ENCODE measurements at regions not wholly inside any gene's neighbourhood (a gene's known extent, or its start where the extent isn't known, plus 50 kb on each side); places are given as distances from the start of the nearest gene placed in this dataset.

DNA sequence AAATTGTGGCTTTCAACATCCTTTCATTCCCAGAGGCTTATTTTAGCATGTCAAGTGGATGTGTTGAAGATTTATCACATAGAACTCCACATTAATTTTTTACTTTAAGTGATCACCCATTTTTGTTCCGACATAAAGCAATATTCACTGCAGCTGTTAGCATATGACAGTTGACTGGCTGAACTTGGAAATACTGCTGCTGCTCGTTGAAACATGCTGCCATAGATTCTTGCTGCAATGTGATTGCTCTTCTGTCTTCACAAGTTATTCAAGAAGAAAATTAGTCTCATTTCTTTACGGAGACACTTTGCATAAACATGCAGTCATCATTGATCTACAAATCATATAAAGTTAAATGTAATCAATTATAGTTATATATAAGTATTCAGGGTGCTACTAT lies 248.4 kb downstream of the SAMD5 start:
- intact Hi-C loops (cut with micrococcal nuclease) = no loop called here

GRCh38 chr6:147757291-147757690 lies 248.8 kb downstream of the SAMD5 start:
- intact Hi-C loops (cut with micrococcal nuclease) = no loop called here

DNA sequence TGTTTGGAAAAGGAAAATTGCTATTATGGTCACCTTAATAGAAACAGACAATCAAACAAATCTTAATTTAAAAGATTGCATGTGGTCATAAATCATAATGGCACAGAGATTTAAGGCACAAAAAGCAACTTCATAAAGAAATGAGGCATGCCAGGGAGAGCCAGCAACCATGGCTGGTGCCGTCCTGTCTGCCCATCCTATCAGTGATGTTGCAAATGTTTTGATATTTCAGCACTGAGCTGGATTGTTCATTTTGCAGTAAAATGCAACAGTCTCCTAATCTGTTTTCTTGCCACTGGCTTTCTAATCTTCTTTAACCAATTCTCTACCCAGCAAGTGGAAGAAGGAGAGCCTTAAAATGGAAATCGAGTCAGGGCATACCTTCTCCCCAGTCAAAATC lies 249.8 kb downstream of the SAMD5 start:
- intact Hi-C loops (cut with micrococcal nuclease) = no loop called here

DNA sequence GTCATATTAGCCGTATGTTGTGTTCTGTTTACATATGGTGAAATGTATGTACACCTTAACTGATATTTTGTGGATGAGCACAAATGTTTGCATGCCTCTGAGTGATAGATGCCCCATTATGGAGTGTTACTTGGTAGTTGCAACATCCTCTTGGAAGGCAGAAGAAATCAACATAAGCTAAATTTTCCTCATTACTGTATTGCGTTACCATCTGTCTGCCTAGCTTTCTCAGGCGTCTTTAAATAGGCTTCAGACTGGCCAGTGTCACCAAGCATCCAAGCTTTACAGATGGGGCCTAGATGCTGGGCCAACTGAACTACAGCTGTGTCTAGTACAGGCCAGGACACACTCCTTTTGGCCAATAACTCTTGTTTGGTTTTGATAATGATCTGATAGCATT lies 250.6 kb downstream of the SAMD5 start:
- intact Hi-C loops (cut with micrococcal nuclease) = no loop called here

- intact Hi-C loops (cut with micrococcal nuclease) = no loop called here
Measured at GRCh38 chr6:147759536-147759935, 251.0 kb downstream of the SAMD5 start.

- intact Hi-C loops (cut with micrococcal nuclease) = no loop called here
Measured at GRCh38 chr6:147765541-147765940, 257.1 kb downstream of the SAMD5 start.

- intact Hi-C loops (cut with micrococcal nuclease) = no loop called here
Measured at GRCh38 chr6:147768969-147769368, 260.5 kb downstream of the SAMD5 start.

DNA sequence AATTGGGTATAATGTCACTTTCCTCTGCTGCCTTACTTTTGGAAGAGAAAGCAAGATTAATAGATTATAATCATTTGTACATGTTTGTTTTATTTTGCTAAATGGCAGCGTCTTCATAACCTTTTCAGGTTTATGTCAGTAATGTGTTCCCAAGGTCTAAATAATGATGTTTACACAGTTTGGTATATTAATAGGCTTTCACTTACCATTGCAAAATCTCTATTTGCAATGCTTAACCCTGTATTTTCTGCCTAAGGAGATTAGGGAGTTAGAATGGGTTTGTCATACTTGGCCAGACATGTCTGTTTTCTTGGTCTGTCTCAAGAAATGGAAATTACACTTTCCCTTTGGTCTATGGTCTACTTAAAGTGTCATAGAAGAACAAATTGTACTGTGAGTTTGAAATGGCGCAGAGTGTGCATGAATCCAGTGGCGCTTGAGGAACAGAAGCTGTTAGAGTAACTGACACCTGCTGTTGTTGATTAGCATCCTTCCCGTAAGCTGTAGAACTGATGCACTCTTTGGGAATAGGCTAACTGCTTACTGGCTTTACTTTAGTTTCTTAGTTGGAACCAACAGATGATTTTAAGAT lies 261.1 kb downstream of the SAMD5 start:
- intact Hi-C loops (cut with micrococcal nuclease) = no loop called here

- intact Hi-C loops (cut with micrococcal nuclease) = no loop called here
Measured at GRCh38 chr6:147770221-147770620, 261.7 kb downstream of the SAMD5 start.

DNA sequence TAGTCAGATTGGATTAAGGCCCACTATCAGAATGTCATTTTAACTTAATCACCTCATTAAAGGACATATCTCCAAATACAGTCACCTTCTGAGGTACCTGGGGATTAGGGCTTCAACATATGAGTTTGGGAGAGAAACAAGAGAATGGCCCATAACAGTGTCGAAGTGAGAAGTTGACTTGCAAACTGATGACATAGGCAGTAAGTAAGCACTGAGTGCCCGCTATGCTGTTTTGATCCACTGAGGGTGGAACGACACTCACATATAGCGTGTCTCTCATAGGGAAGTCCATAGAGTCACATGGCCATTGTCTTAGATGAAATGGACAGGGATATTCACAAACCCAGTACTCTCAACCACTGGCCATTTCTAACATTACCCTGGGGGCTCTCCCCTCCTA lies 264.2 kb downstream of the SAMD5 start:
- intact Hi-C loops (cut with micrococcal nuclease) = no loop called here

GRCh38 chr6:147774856-147775255 lies 266.4 kb downstream of the SAMD5 start:
- intact Hi-C loops (cut with micrococcal nuclease) = no loop called here

DNA sequence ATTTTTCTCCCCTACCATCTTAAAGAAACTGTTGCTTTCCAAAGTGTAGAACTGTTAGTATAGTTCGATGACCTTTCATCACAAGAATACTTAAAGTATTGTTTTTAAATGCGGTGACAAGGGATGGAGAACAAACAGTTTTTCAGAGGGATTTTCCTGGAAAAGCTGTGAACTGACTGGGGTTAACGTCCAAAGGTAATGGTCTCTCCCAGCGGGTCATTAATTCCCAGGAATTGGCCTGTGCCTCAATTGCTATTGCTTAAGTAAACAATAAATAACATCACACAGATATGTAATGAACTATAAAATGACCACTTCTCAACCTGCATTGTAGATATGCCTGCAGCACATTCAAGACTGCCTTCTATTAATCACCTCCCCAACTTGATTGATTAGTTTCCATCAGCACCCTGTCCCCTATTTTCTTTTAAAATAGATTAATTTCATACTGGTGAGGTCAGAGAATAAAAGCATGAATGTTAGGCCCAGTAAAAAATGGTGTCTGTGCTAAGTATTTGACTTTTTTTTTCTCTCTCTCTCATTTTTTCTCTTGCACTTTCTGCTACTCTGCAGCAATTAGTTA lies 268.2 kb downstream of the SAMD5 start:
- intact Hi-C loops (cut with micrococcal nuclease) = no loop called here

DNA sequence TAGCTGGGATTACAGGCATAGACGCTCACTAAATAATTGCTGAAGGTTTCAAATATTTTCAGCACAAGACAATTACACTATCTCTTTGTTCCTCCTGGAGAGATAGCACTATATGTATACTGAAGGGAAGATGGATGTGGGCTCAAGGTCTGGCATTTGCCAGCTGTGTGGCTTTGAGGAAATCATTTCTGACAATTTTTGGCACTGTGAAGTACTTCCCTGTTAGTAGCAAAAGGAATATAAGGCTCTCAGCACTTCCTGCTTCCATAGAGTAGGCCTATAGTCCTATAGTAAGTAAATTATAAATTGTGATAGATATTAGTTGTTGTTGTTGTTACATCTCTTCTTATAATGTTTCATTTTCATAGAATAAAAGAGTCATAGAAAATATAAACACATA lies 271.1 kb downstream of the SAMD5 start:
- intact Hi-C loops (cut with micrococcal nuclease) = no loop called here

DNA sequence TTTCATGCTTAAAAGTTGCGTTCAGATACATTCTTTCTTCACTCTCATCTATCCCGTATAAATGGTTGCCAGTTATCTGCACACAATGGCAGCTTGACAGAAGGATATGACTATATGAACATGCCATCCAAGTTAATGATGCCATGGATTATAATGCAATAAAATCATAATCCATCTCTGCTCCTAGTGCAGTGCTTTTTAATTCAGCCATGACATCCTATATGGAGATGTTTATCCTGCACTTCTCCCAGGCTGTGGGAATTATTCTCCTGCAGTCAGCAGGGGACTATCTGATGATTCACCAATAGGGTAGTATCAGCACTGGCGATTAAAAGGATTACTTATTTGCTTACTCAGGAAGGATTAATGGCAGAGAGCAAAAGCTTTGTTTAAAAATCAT lies 273.8 kb downstream of the SAMD5 start:
- intact Hi-C loops (cut with micrococcal nuclease) = no loop called here

GRCh38 chr6:147784371-147784770 lies 275.9 kb downstream of the SAMD5 start:
- intact Hi-C loops (cut with micrococcal nuclease) = no loop called here

DNA sequence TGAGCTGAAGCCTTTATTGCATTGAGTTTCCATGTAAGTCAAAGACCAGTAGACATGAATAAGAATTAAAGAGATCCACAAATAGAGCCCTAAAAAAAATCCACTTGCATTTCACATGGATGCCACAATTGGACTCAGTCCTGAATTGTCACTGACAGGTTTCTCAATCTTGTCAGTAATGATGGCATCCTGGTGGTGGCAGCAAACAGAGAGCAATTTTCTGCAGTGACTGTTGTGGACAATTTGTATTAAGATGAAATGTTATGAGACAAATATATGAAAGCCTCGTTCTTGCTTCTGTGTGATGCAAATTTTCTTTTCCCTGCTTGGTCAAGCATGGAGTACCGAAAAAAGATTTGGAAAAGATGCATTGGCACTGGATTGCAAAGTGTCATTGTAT lies 278.9 kb downstream of the SAMD5 start:
- intact Hi-C loops (cut with micrococcal nuclease) = no loop called here

GRCh38 chr6:147789430-147789947 lies 281.0 kb downstream of the SAMD5 start:
- intact Hi-C loops (cut with micrococcal nuclease) = no loop called here

DNA sequence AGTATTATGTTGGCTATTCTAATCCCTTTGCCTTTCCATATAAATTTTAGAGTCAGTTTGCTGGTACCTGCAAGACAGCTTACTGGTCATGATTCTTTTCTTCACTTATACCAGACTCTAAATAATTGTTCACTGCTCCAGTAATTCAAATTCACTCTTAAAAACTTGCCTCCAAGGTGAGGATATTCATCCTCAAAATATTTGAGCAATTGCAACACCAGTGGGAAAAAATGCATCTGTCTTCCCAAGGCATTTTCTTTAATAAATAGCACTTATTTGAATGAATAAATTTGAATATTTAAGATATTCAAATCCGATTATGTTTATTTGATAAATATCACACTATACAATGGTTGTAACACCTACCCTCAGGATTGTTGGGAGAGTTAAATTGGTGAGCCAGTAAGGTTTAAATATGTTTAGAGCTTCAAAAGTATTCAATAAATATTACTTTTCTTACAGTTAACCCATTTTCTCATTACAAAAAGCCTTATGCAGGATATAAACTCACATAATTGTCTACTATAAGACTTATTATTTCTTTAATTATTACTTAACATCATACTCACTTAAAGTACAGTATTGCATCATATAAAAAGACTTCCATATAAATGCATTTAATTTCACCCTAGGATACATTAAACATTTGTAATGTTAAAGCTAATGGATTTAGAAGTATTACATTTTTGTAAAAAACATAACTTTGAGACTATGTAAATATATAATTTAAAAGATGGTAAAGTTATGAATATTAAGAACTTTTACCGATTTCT lies 285.6 kb downstream of the SAMD5 start:
- intact Hi-C loops (cut with micrococcal nuclease) = no loop called here

- intact Hi-C loops (cut with micrococcal nuclease) = no loop called here
Measured at GRCh38 chr6:147802459-147802858, 294.0 kb downstream of the SAMD5 start.

GRCh38 chr6:147805155-147805554 lies 296.7 kb downstream of the SAMD5 start:
- intact Hi-C loops (cut with micrococcal nuclease) = no loop called here

DNA sequence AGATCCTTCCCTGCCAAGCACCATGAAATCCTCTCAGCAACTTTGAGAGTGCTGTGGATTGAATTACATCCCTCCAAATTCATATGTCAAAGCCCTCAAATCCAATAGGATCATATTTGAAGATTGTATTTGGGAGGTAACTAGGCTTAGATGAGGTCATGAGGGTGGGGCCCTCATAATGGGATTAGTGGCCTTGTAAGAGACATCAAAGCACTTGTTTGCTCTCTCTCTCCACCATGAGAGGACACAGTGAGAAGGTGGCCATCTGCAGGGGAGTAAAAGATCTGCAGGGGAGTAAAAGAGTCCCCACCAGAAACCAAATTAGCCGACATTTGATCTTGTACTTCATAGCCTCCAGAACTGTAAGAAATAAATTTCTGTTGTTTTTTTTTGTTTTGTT lies 298.2 kb downstream of the SAMD5 start:
- intact Hi-C loops (cut with micrococcal nuclease) = no loop called here

DNA sequence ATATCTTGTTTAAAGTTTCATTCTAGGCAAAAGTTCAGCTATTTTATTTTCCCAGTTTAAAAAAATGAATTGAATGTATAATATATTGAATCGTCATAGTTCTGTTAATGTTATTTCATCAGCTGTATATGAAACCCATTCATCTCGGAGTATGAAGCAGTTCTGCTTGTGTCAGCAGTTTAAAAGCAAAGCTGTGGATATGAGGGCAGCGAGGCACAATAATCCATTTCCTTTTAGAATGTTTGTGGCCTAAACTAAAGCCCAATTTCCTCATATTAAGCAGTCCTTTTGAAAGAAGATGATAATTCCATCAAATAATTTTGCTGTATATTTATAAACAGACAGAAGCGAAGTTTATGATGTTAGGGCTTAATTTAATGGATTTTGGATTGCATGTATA lies 300.1 kb downstream of the SAMD5 start:
- intact Hi-C loops (cut with micrococcal nuclease) = no loop called here
